ENCODE measurements at regions not wholly inside any gene's neighbourhood (a gene's known extent, or its start where the extent isn't known, plus 50 kb on each side); places are given as distances from the start of the nearest gene placed in this dataset.

DNA sequence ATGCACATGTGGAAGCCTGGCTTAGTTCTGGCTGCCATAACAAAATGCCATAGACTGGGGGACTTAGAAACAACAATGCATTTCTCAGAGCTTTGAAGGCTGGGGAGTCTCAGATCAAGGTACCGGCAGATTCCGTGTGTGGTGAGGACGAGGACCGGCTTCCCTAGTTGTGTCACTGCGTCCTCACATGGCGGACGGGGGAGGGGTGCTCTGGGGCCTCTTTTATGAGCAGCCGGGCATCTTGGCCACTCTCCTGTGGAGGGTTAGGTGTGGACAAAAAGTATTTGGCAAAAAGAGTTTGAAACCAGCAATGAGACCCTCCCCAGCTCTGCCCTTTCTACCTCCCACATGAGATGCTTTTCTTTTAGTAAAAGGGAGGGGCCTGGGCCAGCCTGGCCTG lies 118.5 kb upstream of the LPCAT1 start:
- in situ Hi-C loops (cut with HindIII; ENCODE audit: low sequenced_read_pairs): no loop called here
- no peak for DNase-seq (ENCODE audit: low read depth)
- H3K4me3 ChIP-seq (ENCODE audit: low read depth, low read length): no peak overlapping the region
- no peak for TF ChIP-seq CTCF (IDR thresholded peaks at IDR 0.05; ENCODE audit: low read depth, low read length, missing control alignments)

GRCh38 chr5:1641560-1642166 lies 117.9 kb upstream of the LPCAT1 start:
- in situ Hi-C loops (cut with HindIII; ENCODE audit: low sequenced_read_pairs): no loop called here
- TF ChIP-seq CTCF (IDR thresholded peaks at IDR 0.05; ENCODE audit: low read depth, low read length, missing control alignments): peak; percentile 99
- peak; percentile 85 for DNase-seq (ENCODE audit: low read depth)
- no peak overlapping the region for H3K4me3 ChIP-seq (ENCODE audit: low read depth, low read length)

- no peak for DNase-seq (ENCODE audit: low read depth)
- in situ Hi-C loops (cut with HindIII; ENCODE audit: low sequenced_read_pairs): no loop called here
- TF ChIP-seq CTCF (IDR thresholded peaks at IDR 0.05; ENCODE audit: low read depth, low read length, missing control alignments): no peak
- no peak overlapping the region for H3K4me3 ChIP-seq (ENCODE audit: low read depth, low read length)
Measured at GRCh38 chr5:1641041-1641440, 117.3 kb upstream of the LPCAT1 start.

- no peak overlapping the region for H3K4me3 ChIP-seq (ENCODE audit: low read depth, low read length)
- in situ Hi-C loops (cut with HindIII; ENCODE audit: low sequenced_read_pairs): no loop called here
- DNase-seq (ENCODE audit: low read depth): no peak
- no peak for TF ChIP-seq CTCF (IDR thresholded peaks at IDR 0.05; ENCODE audit: low read depth, low read length, missing control alignments)
Measured at GRCh38 chr5:1640421-1640881, 116.7 kb upstream of the LPCAT1 start.

GRCh38 chr5:1639757-1640156 lies 116.0 kb upstream of the LPCAT1 start:
- no peak for TF ChIP-seq CTCF (IDR thresholded peaks at IDR 0.05; ENCODE audit: low read depth, low read length, missing control alignments)
- in situ Hi-C loops (cut with HindIII; ENCODE audit: low sequenced_read_pairs): no loop called here
- DNase-seq (ENCODE audit: low read depth): no peak
- H3K4me3 ChIP-seq (ENCODE audit: low read depth, low read length): no peak overlapping the region

- in situ Hi-C loops (cut with HindIII; ENCODE audit: low sequenced_read_pairs): no loop called here
- no peak for DNase-seq (ENCODE audit: low read depth)
- no peak overlapping the region for H3K4me3 ChIP-seq (ENCODE audit: low read depth, low read length)
- TF ChIP-seq CTCF (IDR thresholded peaks at IDR 0.05; ENCODE audit: low read depth, low read length, missing control alignments): no peak
Measured at GRCh38 chr5:1638658-1639400, 115.1 kb upstream of the LPCAT1 start.

Data from astrocyte of the cerebellum (primary cell).